ENCODE measurements at regions not wholly inside any gene's neighbourhood (a gene's known extent, or its start where the extent isn't known, plus 50 kb on each side); places are given as distances from the start of the nearest gene placed in this dataset.

DNA sequence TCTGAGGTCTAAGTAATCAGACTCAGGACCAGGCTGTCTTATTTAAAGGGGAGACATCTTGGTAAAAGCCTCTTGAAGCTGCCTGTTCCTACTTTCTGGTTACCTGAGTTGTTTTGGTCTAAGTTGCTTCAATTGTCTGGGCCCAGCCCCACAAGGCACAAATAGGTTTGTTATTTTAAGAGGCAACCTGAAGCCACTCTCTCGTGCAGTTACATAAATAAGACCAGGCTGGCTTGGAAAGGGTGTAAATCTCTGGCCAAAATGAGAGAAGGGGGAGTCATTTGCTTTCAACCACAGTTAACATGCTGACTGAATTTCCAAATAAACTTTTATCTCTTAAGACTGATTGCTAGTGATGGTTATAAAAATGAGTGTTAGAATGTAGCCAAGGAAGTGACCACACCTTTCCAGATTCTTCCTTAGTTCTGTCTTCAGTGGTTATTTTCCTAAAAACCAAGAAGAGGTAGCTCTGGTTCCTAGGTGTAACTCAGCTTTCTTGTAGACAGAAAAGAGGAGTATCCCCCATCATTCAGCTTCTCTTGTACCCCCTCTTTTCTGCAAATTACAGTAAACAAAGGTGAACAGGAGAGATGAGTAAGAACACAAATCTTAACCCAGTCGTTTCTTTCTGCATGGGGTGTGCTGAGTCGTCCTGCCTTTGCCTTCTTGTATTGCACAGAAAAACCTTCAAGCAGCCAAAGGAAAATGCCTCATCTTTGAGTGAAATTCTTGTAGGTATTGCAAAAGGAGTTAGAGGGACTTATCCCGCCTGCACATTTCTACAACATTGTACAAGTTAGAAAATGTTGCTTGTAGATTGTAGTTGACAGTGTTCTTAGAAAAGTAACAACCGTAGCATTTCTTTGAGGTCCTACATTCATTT, 161.5 kb upstream of the NT5C1B start:
- H3K4me1 ChIP-seq (ENCODE audit: control insufficient read depth in 2 of 2, insufficient read depth in 2 of 2, low read length in 2 of 2) = no peaks in the 10 kb centered on the region
- no peaks in the 10 kb centered on the region for H3K36me3 ChIP-seq (ENCODE audit: control insufficient read depth in 2 of 2, insufficient read depth in 2 of 2, low read length in 1 of 2)
- 74% methylated on average over 5 of the region's 5 CpGs for WGBS
- H3K9me3 ChIP-seq (ENCODE audit: control insufficient read depth in 2 of 2, insufficient read depth in 1 of 2, low read length in 1 of 2) = no peaks in the 10 kb centered on the region
- no peak for DNase-seq (ENCODE audit: low read depth in 6 of 9, low spot score in 9 of 9)
- no peak overlapping the region for H3K27ac ChIP-seq (ENCODE audit: low read depth in 1 of 2, low read length in 1 of 2)
- no peaks in the 10 kb centered on the region for H3K27me3 ChIP-seq (ENCODE audit: control insufficient read depth in 2 of 2, insufficient read depth in 1 of 2, low read length in 1 of 2)
- no peak overlapping the region for H3K4me3 ChIP-seq (ENCODE audit: low read length in 2 of 2)

DNA sequence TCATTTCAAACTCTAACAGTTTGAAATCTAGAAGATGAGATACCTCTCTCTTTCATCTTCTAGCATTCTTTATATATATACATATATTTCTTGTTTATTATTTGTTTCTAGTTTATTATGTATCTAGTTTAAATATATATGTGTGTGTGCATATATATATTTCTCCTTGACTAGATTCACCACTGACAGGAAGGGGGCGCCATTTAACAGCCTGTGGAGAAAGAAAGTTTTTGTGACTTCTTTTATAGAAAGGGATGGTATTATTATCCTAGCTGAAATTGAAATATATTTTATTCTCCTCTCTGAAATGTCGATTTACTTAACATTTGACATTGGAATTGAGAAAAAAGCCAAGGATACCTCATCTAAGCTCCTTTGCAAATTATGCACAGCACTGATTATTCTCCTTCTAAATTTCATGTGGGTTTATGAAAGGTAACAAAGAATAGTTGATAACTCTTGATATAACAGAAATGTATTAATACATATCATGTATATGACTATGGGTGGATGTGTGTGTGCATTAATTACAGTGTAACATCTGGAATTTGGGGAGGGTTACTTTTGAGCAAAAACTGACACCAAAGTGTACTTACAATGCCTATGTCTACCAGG, 160.7 kb upstream of the NT5C1B start:
- WGBS = 1% methylated on average over 2 of the region's 2 CpGs
- Histone ChIP-seq H3K27ac (ENCODE audit: low read depth in 1 of 2, low read length in 1 of 2) (no peak overlapping the region), H3K9me3 (ENCODE audit: control insufficient read depth in 2 of 2, insufficient read depth in 1 of 2, low read length in 1 of 2) (no peaks in the 10 kb centered on the region), H3K4me3 (ENCODE audit: low read length in 2 of 2) (no peak overlapping the region), H3K36me3 (ENCODE audit: control insufficient read depth in 2 of 2, insufficient read depth in 2 of 2, low read length in 1 of 2) (no peaks in the 10 kb centered on the region), H3K27me3 (ENCODE audit: control insufficient read depth in 2 of 2, insufficient read depth in 1 of 2, low read length in 1 of 2) (no peaks in the 10 kb centered on the region), H3K4me1 (ENCODE audit: control insufficient read depth in 2 of 2, insufficient read depth in 2 of 2, low read length in 2 of 2) (no peaks in the 10 kb centered on the region)
- peak in 4 of 9 donors; percentile 9 to 44 (median 22) for DNase-seq (ENCODE audit: low read depth in 6 of 9, low spot score in 9 of 9)

DNA sequence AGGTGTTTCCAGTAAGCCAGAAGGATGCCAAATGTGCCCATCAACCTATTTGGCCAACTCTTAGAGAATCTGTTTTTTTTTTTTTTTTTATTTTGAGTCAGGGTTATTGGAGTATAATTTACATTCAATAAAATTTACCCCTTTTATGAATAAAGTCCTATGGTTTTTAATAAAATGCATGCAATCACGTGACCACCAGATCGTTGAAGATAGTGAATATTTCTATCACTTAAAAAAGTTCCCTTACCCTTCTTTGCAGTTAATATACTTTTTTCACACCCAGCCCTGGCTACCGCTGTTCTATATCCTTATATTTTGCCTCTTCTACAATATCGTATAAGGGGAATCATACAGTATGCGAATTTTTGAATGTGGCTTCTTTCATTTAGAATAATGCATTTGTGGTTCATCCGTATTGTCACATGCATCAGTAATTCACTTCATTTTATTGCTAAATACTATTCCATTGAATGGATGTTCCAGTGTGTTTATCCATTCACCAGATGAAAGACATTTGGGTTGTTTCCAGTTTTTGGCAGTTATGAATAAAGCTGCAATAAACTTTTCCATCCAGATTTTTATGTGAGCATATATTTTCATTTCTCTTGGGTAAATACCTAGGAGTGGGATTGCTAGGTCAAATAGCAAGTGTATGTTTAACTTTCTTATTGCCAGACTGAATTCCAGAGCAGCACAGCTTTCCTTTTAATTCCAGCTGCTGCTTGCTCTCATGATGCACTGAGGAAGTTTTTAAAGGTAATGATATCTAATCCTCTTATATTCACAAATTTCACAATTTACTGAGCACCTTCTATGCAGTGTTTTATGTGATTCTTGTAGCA, 156.3 kb upstream of the NT5C1B start:
- H3K27ac ChIP-seq (ENCODE audit: low read depth in 1 of 2, low read length in 1 of 2) = no peak overlapping the region

DNA sequence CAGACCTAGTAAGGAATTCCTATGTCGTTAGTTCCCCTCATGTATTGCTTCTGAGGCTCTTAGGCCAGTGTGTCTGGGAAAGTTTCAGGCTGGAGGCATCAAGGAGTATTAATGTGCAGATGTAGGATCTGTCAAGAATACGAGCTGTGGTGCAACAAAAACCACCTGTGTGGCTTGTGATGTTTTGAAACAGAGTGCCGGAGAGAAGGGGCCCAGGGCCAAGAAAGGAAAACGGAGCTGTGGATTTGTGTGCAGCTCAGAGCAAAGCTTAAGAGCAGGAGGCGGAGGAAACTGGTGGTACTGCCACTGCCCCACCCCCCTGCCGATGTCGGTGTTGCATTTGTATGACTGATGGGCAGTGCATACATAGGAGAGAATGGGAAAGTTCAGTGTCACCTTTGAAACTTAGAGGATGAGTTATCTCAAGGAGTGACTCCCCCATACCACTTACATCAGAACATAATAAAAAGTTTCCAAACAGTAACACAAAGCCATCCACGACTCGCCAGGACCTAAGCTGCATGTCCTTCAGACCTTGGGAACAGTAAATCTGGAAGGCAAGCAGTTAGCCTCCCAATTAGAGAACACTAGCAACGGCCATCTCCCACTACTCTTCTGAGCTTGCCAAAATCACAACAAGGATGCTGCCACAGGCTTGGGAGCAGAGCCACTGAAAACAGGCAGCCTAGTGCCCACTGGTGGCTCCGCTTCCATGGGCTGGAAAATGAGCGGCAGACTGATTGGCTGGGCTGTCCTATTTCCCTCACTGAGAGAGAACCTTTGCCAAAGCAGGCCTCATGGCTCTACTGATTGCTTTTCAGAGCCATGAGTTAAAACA, 152.7 kb upstream of the NT5C1B start:
- no peak for DNase-seq (ENCODE audit: low read depth in 6 of 9, low spot score in 9 of 9)
- H3K27ac ChIP-seq (ENCODE audit: low read depth in 1 of 2, low read length in 1 of 2) = no peak overlapping the region
- WGBS = 91% methylated on average over 12 of the region's 12 CpGs

More for the DNA sequence above, 156.3 kb upstream of the NT5C1B start:
- Histone ChIP-seq H3K4me3 (ENCODE audit: low read length in 2 of 2) (no peak overlapping the region), H3K9me3 (ENCODE audit: control insufficient read depth in 2 of 2, insufficient read depth in 1 of 2, low read length in 1 of 2) (no peaks in the 10 kb centered on the region), H3K27me3 (ENCODE audit: control insufficient read depth in 2 of 2, insufficient read depth in 1 of 2, low read length in 1 of 2) (no peaks in the 10 kb centered on the region), H3K4me1 (ENCODE audit: control insufficient read depth in 2 of 2, insufficient read depth in 2 of 2, low read length in 2 of 2) (no peaks in the 10 kb centered on the region), H3K36me3 (ENCODE audit: control insufficient read depth in 2 of 2, insufficient read depth in 2 of 2, low read length in 1 of 2) (no peaks in the 10 kb centered on the region)
- 95% methylated on average over 6 of the region's 6 CpGs for WGBS
- DNase-seq (ENCODE audit: low read depth in 6 of 9, low spot score in 9 of 9) = no peak

DNA sequence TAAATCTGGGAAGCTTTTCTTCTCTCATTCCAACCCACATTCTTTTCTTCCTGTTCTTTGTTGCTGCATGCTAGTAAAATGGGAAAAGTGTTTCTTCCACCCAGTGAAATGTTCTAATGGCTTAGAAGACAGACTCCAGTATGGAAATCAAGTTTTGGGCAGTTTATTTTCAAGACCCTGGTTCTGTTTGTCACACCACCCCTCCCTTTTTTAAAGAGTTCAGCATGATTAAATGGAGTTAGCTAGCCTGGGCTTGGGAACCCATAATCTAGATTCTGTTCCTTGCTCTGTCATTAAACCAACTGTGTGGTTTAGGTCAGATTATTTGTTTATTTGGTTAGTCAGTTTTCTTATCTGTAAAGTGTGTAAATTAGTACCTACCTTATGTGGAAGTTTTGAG, 151.8 kb upstream of the NT5C1B start:
- no peak for DNase-seq (ENCODE audit: low read depth in 6 of 9, low spot score in 9 of 9)
- H3K27ac ChIP-seq (ENCODE audit: low read depth in 1 of 2, low read length in 1 of 2) = no peak overlapping the region
- no peak overlapping the region for H3K4me3 ChIP-seq (ENCODE audit: low read length in 2 of 2)
- no peaks in the 10 kb centered on the region for H3K9me3 ChIP-seq (ENCODE audit: control insufficient read depth in 2 of 2, insufficient read depth in 1 of 2, low read length in 1 of 2)
- H3K4me1 ChIP-seq (ENCODE audit: control insufficient read depth in 2 of 2, insufficient read depth in 2 of 2, low read length in 2 of 2) = no peaks in the 10 kb centered on the region
- no peaks in the 10 kb centered on the region for H3K27me3 ChIP-seq (ENCODE audit: control insufficient read depth in 2 of 2, insufficient read depth in 1 of 2, low read length in 1 of 2)
- H3K36me3 ChIP-seq (ENCODE audit: control insufficient read depth in 2 of 2, insufficient read depth in 2 of 2, low read length in 1 of 2) = no peaks in the 10 kb centered on the region

More for the DNA sequence above, 152.7 kb upstream of the NT5C1B start:
- H3K4me3 ChIP-seq (ENCODE audit: low read length in 2 of 2) = no peak overlapping the region
- no peaks in the 10 kb centered on the region for H3K9me3 ChIP-seq (ENCODE audit: control insufficient read depth in 2 of 2, insufficient read depth in 1 of 2, low read length in 1 of 2)
- H3K27me3 ChIP-seq (ENCODE audit: control insufficient read depth in 2 of 2, insufficient read depth in 1 of 2, low read length in 1 of 2) = no peaks in the 10 kb centered on the region
- H3K36me3 ChIP-seq (ENCODE audit: control insufficient read depth in 2 of 2, insufficient read depth in 2 of 2, low read length in 1 of 2) = no peaks in the 10 kb centered on the region
- H3K4me1 ChIP-seq (ENCODE audit: control insufficient read depth in 2 of 2, insufficient read depth in 2 of 2, low read length in 2 of 2) = no peaks in the 10 kb centered on the region

DNA sequence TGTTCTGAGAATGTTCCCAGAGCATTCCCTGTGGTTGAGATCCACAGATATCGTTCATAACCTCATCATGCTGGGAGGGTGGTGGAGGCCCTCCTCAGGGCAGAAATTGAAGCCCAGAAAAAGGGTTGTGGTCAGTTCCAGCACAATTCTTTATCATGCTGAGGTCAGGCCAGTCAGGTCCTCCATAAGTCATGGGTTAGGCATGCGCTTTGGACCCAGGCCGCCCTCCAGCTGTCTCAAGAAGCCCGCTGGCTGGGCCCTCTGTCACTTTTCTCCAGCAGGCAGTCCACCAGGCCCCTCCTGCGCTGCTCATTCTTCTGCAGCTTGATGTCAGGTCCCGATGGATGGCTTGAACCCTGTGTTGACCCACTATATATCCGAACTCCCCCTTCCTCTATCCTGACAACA, 151.1 kb upstream of the NT5C1B start:
- WGBS = 93% methylated on average over 7 of the region's 7 CpGs
- Histone ChIP-seq H3K27me3 (ENCODE audit: control insufficient read depth in 2 of 2, insufficient read depth in 1 of 2, low read length in 1 of 2) (no peaks in the 10 kb centered on the region), H3K27ac (ENCODE audit: low read depth in 1 of 2, low read length in 1 of 2) (no peak overlapping the region), H3K36me3 (ENCODE audit: control insufficient read depth in 2 of 2, insufficient read depth in 2 of 2, low read length in 1 of 2) (no peaks in the 10 kb centered on the region), H3K4me1 (ENCODE audit: control insufficient read depth in 2 of 2, insufficient read depth in 2 of 2, low read length in 2 of 2) (no peaks in the 10 kb centered on the region), H3K4me3 (ENCODE audit: low read length in 2 of 2) (no peak overlapping the region), H3K9me3 (ENCODE audit: control insufficient read depth in 2 of 2, insufficient read depth in 1 of 2, low read length in 1 of 2) (no peaks in the 10 kb centered on the region)
- no peak for DNase-seq (ENCODE audit: low read depth in 6 of 9, low spot score in 9 of 9)

DNA sequence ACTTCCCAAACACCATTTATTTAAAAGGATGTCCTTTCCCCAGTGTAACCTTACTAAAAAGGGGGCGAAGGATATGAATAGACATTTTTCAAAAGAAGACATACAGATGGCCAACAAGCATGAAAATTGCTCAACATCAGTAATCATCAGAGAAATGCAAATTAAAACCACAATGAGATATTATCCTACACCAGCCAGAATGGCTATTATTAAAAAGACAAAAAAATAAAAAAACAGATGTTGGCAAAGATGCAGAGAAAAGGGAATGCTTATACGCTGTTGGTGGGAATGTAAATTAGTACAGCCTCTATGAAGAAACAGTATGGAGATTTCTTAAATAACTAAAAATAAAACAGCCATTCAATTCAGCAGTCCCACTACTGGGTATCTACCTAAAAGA, 142.3 kb upstream of the NT5C1B start:
- no peak for DNase-seq (ENCODE audit: low read depth in 6 of 9, low spot score in 9 of 9)
- no peak overlapping the region for H3K4me3 ChIP-seq (ENCODE audit: low read length in 2 of 2)
- no peaks in the 10 kb centered on the region for H3K4me1 ChIP-seq (ENCODE audit: control insufficient read depth in 2 of 2, insufficient read depth in 2 of 2, low read length in 2 of 2)
- WGBS = 98% methylated on average over 2 of the region's 2 CpGs
- no peak overlapping the region for H3K27ac ChIP-seq (ENCODE audit: low read depth in 1 of 2, low read length in 1 of 2)
- no peaks in the 10 kb centered on the region for H3K27me3 ChIP-seq (ENCODE audit: control insufficient read depth in 2 of 2, insufficient read depth in 1 of 2, low read length in 1 of 2)
- no peaks in the 10 kb centered on the region for H3K9me3 ChIP-seq (ENCODE audit: control insufficient read depth in 2 of 2, insufficient read depth in 1 of 2, low read length in 1 of 2)
- H3K36me3 ChIP-seq (ENCODE audit: control insufficient read depth in 2 of 2, insufficient read depth in 2 of 2, low read length in 1 of 2) = no peaks in the 10 kb centered on the region

DNA sequence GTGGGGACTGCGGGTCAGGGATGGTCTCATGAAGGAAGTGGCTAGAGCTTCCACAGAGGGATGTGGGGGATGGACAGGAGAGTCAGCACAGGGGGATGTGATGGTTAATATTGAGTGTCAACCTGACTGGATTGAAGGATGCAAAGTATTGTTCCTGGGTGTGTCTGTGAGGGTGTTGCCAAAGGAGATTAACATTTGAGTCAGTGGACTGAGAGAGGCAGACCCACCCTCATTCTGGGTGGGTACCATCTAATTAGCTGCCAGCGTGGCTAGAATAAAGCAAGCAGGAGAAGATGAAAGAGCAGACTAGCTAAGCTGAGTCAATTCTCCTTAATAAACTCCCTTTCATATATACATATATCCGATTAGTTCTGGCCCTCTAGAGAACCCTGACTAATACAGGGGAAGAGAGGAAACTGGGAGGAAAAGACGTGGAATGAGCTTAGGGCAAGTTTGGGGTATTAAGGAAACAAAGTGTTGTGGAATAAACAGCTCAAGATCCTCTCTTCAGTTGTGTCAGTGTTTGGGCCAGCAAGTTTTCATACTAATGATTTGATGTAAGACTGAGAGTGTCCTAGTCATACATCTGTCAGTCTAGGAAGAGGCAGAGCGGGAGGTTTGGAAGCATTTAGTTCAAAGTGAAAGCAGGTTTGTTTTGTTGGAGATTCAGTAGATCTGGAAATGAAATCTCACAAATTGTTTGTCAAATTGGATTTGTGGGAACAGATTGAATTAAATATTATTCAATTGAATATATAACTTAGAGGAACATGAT, 135.2 kb upstream of the NT5C1B start:
- 90% methylated on average over 5 of the region's 5 CpGs for WGBS
- no peaks in the 10 kb centered on the region for H3K9me3 ChIP-seq (ENCODE audit: control insufficient read depth in 2 of 2, insufficient read depth in 1 of 2, low read length in 1 of 2)
- no peak overlapping the region for H3K27ac ChIP-seq (ENCODE audit: low read depth in 1 of 2, low read length in 1 of 2)
- H3K4me1 ChIP-seq (ENCODE audit: control insufficient read depth in 2 of 2, insufficient read depth in 2 of 2, low read length in 2 of 2) = no peaks in the 10 kb centered on the region
- H3K4me3 ChIP-seq (ENCODE audit: low read length in 2 of 2) = no peak overlapping the region
- H3K36me3 ChIP-seq (ENCODE audit: control insufficient read depth in 2 of 2, insufficient read depth in 2 of 2, low read length in 1 of 2) = no peaks in the 10 kb centered on the region
- H3K27me3 ChIP-seq (ENCODE audit: control insufficient read depth in 2 of 2, insufficient read depth in 1 of 2, low read length in 1 of 2) = no peaks in the 10 kb centered on the region
- no peak for DNase-seq (ENCODE audit: low read depth in 6 of 9, low spot score in 9 of 9)
